ENCODE measurements at regions not wholly inside any gene's neighbourhood (a gene's known extent, or its start where the extent isn't known, plus 50 kb on each side); places are given as distances from the start of the nearest gene placed in this dataset.

DNA sequence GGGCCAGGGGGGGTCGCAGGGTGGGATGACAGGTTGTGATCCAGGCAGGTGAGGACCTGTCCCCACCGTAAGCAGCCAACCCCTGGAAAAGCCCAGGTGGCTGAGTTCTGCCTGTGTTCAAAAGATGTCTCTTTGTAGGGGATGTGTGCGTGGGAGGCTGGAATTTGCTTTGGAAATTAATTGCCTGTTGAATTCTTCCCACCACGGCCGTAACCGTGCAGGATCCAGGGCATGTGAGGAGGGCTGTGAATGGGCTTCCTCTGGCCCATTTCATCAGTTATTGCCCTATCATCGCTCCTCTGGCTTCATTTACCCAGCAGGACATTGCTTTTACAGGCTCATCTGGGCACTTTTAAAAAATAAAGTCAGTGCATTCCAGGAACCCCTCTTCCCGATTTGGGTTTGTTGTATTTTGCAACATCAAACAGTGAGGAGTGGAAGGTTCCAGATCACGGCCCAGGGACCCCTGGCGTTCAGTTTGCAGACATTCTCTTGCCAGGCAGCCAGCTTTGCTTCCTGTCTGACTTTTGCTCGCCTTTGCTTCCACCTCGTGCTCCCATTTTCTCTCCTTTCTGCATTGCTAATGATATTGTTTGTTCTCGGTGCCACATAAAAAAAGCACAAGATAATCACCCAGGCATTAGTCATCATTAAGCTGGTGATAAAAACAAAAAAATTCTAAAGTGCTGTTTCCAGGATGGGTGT, 1306.6 kb downstream of the BRD1 start:
- DNase-seq (ENCODE audit: low read depth in 2 of 2): no peak

DNA sequence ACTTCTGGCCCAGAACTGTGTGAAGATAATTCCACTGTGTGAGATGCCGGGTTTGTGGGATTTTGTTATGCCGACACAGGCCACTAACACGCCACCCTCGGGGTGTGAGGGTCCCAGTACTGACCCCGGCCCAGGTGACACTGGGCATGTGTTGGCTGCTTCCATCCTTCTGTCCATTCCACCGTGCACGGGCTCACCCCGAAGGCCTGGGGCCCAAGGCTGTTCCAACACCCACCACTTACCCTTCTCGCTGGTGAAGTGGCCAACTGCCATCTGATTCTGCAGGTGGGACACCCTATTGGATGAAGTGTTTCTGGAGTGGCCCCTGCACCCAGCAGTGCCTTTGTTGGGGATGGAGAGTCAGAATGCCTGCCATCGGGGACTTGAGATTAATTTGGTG, 1307.5 kb downstream of the BRD1 start:
- no peak for DNase-seq (ENCODE audit: low read depth in 2 of 2)

DNA sequence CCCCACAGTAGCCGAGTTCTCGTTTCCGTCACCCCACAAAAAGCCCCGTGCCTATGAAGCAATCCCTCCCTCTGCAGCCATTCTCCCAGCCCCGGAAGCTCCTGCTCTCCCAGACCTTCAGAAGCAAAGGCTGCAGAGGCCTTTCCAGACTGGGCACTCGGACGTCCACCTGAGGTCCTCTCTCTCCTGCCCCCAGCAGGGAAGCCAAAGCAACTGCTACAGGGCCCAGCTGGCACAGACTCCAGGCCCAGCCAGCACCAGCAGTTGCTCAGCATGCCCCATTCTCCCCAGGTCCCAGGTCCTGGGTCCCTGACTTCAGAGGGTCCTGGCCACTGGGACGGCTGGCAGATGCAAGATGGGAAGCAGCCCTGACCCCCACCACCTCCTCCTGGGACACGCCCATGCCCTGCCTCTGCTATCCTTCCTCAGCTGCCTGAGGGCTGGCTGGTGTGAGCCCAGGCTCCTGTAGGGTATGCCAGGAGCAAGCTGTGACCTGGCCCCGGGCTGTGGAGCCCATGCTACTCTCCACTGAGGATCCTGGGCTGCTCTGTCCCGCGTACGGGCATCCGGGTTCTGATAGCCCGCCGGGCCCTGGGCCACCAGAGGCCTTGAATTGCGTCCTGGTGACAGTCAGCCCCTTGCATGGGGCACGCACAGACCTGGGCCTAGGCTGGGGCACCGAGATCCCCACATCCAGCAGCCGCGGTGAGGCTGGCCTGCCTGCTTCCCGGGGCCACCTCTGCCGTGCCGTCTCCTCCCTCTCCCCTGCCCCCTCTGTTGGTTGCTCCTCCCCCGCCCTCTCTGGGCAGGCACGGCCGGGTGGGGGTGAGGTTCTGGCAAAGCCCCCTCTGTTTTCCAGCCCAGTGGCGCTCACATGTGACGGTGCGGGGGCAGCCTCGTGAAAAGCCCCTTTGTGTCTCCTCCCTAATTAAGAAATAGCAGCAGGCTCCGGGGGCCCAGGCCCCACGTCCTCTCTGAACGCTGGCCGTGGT, 1310.3 kb downstream of the BRD1 start:
- no peak for DNase-seq (ENCODE audit: low read depth in 2 of 2)

DNA sequence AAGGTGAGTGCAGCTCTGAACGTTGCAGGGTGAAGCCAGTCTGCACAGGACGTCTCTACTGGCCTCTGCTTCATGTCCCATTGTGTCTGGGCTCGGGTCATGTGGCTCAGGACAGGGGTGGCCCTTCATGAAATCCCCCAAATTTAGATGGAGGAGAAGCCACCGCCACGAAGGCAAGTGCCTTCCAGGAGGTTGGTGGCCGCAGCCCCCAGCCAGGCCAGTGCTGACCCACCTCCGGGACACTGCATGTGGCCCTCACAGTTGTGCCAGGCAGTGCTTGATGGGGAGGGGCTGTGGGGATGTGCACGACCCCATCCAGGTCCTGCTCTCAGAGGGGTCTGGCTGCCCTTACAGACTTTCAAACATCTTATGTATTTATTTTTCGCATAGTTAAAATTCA, 1311.1 kb downstream of the BRD1 start:
- DNase-seq (ENCODE audit: low read depth in 2 of 2): no peak

DNA sequence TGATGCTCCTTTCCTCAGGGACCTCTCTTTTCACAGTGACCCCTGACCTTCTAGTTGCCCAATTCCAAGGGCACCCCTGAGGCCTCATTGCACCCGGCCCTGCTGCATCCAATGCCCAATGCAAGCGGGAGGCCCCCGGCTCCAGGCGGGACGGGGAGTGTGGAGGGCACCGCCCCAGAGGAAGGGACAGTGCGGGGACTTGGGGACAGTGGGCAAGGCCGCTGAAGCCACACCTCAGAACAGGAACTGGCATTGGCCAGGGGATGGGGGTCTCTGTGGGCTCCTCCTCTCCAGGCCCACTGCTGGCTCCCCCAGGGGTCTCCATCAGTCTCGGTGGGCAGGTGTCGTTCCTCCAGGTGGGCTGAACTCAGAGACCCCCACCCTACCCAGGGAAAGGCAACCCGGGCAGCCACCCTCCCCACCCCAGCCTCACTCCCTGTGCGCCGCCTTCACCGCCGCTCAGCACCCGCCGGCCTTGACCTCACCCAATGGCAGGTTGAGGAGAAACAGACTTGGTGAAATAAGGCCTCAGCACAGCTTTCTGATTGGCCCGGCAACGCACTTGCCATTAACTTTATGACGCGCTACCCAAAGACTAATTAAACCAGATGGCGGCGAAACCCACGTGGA, 1312.0 kb downstream of the BRD1 start:
- DNase-seq (ENCODE audit: low read depth in 2 of 2): no peak

DNA sequence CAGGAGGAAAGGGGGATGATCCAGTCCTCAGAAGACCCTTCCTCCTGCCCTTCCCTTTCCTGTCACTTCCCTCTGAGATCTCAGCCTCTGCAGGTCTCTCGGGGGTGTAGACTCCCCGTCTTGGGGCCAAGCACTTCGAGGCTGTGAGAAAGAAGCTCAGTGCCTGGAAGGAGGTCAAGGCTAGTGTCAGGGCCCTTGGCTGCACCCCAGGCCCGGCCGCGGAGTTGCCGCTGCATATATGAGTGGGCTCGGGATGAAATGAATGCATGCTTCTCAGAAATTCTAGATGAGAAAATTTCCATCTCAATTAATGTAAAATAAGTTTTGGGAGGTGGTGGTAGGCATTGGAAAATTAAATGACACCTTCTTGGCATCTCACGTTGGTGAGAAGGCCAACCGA, 1313.7 kb downstream of the BRD1 start:
- DNase-seq (ENCODE audit: low read depth in 2 of 2): no peak

DNA sequence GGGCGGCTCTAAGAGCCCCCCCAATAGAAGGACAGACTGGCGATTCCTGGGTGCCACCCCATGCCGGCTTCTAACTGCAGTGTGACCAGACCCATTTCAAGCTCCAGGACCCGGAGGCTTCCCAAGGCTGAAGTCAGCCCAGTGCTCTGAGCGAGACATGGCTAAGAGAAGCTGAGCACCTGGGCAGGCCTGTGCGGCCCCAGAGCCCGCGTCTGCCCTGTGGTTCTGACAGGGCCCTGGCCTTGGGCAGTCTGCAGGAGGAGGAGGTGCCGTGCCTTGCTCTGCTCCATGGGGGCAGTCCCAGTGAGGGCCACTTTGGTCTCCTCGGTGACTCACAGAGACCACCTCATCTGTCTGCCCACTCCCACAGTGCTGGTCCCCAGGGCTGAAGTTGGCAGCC, 1314.2 kb downstream of the BRD1 start:
- no peak for DNase-seq (ENCODE audit: low read depth in 2 of 2)

DNA sequence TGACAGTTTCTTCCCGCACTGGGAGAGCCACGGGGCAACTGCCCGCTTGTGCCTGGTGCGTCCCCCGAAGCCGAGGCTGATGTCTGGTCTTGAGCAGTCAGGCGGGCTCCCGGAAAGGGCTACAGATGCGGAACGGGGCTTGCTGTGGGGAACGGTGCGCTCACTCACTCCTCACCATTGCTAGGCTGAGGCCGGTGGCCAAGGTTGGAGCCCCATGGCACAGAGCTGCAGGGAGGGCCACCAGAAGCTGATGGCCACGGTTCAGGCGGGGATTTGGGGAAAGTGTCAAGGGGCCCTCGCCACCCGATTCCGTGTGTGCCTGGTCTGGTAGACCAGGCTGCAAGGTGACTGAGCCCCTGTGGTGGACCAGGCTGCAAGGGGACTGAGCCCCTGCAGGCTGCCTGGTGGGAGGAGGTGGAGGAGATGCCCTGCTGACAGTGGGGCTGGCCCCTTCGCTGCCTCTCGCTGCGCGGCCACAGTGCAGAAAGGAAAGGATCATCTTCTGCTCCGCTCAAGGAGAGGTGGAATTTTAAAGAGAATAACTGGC, 1315.8 kb downstream of the BRD1 start:
- no peak for DNase-seq (ENCODE audit: low read depth in 2 of 2)

DNA sequence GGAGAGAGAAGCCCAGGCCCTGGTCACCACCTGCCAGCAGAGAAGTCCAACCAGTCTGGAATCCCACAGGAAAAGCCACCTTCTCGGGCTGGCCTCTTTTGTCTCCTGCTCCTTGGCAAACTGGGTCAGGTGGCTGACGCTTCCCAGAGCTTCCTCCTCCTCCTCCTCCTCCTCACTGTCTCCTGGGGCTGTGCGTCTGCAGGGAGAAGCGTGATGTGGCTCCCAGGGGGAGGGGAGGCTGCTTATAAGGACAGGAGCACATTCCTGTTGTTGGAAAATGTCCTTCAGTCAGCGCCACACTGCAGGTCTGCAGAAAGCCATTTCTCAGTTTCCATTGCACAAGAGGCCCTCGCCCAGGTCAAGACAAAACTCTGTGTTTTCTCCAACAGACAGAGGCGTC, 1316.5 kb downstream of the BRD1 start:
- no peak for DNase-seq (ENCODE audit: low read depth in 2 of 2)

DNA sequence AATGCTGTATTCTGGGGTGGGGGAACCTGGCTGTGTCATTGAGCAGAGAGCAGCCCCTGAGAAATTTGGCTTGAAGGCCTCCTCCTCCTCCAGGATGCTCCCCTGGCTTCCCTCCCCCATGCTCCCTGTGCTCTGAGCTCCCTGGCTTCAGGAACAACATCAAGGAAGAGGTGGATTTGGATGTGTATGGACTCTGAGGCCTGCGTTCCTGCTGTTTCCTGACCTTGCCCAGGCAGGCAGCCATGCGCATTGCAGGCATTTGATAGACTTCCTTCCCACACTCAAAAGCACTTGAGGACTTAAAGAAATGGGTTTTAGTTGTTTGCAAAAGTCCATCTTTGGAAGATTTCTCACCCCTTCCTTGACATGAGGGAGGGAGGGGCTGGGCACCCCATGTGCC, 1317.1 kb downstream of the BRD1 start:
- DNase-seq (ENCODE audit: low read depth in 2 of 2): no peak

DNA sequence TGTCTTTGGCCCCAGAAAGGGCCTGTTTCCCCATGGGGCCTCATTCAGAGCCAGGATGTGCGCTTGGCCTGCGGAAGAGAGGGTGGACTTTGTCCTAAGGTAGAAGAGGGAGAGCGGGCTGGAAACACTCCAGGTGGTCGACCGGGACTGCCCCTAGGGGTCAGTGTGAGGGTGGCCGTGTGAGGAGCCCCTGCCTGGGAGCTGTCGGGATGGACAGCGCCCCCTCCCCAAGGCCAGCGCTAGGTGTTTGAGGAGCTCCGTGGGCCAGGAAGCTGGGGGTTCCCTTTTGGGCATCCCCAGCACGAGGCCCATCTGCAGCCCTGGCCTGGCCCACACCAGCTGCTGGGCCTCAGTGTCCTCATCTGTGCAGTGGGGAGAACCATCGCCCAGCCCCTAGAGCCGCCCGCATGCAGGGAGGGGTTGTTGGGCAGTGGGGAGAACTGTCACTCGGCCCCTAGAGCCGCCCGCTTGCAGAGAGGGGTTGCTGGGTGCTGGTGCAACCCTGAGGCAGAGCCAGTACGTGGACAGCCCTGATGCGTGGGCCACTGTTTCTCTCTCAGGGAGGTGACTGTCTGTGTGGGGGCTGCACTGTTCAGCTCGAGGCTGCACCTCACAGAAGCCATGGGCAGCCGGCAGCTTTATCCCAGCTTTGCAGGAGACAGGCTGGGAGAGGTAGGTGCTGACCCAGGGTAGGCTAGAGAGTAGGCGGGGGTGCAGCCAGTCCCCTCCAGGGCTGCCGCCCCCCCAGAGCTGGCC, 1319.9 kb downstream of the BRD1 start:
- no peak for DNase-seq (ENCODE audit: low read depth in 2 of 2)

DNA sequence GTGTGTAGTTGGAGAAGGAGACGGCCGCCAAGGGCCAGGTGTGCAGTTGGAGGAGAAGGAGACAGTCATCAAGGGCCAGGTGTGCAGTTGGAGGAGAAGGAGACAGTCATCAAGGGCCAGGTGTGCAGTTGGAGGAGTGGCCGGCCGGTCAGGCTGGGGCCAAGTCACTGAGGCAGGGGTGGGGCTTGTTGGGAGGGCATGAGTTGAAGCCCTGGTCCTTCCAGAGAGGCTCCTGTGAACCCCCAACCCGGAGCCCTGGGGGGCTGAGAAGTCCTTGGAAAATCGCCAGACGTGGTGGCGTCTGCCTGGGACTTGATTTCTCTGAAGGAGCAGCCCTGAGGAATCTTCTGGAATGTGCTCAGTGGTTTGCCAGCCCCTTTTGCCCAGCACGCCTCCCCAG, 1320.5 kb downstream of the BRD1 start:
- no peak for DNase-seq (ENCODE audit: low read depth in 2 of 2)

DNA sequence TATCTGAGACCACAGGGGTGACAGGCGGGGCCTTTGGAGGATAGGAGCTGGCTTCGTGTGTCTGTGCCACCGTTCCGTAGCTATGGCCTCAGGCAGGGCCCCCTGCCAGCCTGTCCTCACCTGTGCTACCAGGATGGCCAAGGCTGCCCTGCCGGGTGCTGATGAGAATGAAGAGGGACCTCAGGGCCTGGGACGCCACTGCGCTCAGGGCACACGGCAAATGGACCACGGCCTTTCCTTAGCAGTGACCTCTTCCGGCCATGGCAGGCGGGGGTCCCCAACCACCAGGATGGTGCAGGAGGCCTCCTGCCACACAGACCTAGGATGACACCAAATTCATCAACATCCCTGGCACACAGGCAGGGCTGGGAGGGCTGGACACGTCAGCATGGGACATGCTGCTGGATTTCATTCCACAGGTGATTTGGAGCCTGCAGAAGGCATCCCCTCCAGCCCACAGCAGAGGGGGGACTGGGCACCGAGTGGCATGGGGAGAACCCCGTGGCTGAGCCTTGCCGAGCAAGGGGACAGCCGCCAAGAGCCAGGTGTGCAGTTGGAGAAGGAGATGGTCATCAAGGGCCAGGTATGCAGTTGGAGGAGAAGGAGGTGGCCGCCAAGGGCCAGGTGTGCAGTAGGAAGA, 1321.0 kb downstream of the BRD1 start:
- no peak for DNase-seq (ENCODE audit: low read depth in 2 of 2)

DNA sequence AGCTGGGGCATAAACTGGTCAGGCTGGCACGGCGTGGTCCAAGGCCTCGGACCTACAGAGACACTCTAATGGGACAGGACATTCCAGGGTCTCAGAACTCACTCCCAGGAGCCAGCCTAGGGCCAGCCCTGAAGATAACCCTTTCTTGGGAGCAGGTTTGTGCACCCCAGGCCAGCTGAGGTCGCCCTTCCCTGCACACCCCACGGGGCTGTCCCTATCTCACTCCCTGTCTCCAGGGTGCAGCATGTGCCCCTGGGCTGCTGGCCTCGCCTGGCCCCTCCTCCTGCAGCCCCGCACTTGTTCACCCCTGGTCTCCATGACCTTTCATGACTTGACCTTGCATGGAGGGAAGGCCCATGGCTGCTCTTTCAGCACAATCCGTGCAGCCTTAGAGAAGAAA, 1321.8 kb downstream of the BRD1 start:
- no peak for DNase-seq (ENCODE audit: low read depth in 2 of 2)

DNA sequence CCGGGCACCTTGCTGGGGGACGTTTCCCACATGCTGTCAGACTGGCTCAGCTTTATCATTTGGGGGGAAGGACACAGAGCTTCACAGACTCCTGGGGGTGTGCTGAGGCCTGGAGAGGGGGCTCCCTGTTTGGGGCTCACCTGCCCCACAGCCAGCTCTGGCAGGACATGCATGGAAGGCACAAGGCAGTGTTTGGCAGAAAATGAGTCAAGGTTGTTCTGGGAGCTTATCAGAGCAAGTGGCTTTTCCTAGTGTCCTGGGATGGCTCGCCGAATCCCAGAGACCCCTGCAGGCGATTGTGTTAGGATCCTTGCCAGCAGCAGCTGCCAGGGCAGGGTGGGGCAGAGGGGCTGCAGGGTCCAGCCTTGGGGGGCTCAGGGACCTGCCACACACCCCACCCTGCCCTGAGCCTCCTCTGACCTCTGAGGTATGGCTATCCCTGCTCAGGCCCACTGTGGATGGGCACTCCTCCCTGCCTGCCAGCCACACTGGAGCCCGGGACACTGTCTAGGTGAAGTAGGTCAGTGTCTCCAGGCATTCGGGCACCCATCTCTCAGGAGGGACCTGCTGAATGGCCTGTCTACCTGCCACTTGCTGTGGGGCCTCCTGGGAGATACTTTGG, 1323.0 kb downstream of the BRD1 start:
- DNase-seq (ENCODE audit: low read depth in 2 of 2): no peak

DNA sequence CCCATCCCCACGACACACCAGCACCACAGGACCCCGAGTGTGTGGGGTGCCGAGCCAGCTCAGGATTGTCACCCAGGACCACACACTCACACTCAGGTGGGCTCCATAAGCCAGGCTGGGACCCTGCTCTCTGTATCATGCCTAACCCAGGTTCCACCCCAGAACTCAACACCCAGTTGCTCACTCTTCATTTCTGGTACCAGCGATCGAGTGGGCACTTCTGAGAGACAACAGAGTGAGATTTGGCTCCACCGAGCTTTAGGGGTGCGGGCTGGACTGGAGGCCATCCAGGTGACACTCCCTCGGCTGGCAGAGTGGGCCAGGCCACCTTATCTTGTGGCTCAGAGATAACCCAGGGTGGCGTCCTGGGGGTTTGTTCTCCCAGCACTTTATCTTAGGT, 1323.8 kb downstream of the BRD1 start:
- DNase-seq (ENCODE audit: low read depth in 2 of 2): no peak

DNA sequence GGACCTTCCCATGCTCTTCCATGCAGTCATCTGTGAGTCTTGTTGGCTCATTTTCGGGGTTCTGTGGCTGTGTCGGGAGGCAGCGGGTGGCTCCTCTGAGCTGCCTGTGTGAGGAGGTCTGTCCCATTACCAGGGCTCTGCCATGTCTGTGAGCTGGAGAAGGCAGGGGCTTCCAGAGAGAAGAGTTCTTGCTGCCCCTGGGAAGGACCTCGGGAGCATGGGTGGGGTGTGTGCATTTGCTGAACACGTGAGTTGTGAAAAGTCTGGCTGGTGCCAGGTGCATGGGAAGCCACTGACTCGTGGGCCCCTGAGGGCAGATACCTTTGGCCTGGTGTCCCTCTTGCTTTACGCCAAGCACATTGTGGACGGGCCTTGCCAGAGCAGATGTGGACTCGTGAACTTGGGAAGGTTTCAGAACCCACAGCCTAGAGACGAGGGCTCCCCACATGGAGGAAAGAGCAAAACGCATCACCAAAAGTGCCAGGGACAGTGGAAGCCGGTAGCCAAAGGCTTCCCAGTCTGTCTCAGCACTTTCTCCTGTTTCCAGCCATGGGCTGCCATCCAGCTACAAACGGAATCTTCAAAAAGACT, 1324.5 kb downstream of the BRD1 start:
- no peak for DNase-seq (ENCODE audit: low read depth in 2 of 2)

DNA sequence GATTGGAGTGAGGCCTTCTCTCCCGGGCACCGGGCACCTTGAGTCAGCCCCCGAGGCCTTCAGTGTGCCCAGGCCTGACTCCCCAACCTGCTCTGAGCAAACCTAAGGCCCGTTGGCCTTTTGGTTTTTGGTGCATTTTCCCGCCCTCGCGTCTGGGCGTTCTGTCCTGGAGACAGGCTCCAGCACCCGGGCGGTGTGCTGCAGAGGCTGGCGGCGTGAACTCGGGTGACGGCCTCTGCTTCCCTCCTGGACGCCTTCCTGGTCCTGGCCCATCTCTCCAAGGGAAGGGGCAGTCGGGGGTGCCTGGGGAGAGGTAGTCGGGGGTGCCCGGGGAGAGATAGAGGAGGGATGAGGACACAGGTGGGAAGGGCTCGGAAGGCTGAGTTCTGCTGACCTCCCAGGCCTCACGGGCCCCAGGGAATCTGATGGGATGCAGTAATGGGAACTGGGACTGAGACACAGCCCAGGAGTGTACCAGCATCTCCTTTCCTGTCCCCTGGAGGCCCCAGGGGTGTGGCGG, 1326.4 kb downstream of the BRD1 start:
- DNase-seq (ENCODE audit: low read depth in 2 of 2): no peak

DNA sequence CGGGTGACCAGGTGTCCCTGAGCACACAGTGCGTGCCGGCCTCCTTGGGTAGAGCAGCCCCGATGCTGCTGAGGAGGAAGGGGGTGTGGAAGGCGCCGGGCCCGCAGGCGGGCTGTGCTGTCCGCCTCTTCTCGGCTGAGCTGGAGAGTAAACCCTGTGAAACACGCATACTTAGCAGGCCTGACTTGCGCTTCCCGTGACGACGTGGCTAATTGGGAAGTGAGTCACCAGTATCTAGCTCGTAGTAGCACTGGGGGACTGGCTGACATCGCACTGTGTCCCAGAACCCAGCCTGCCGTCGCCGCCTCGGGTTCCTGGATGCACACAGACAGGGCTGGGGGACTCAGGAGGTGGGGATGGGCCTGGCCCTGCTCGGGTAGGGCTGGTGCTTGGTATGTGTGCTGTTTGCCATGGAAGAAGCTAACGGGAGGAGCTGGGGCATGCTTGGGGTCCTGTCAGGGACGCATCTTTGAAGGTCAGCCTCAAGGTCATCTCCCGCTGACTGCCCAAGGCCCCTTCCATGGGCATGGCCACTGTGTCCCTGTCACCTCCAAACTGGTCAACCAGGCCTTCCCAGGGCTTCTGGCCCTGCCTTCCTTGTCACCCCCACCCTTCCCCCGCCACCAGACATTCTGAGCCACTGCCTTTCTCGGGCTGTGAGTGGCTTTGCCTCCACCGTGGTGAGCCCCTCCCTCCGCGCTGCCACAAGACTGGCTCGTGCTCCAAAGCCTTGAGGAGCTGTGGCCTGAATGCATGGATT, 1327.0 kb downstream of the BRD1 start:
- no peak for DNase-seq (ENCODE audit: low read depth in 2 of 2)
